ENCODE measurements at regions not wholly inside any gene's neighbourhood (a gene's known extent, or its start where the extent isn't known, plus 50 kb on each side); places are given as distances from the start of the nearest gene placed in this dataset.
"Not testable (repeated sequence)": the region's sequence is repeated elsewhere in the genome, so short reads cannot be mapped to it uniquely, and the experiment has no call there.

DNA sequence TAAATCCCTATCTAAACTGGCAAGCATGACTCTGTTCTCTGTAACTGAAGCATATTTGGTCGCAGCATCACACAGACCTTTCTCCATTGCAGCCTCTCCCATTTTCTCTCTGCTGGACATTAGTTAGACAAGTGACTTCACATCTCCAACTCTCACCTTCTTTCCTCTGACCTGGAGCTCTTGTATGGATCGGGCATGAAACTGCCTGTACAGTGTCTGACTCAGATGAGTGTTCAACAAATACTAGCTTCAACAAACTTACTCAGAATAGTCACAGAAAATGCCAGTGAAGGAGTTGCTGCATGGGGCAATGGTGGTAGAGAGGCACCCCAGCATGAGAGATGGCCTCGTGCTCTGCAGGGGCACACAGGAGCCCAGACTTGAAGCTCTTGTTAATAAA is 104.7 kb upstream of the COPS8 start:
- DNase-seq: no peak

GRCh38 chr2:236981701-236982485 is 103.8 kb upstream of the COPS8 start:
- DNase-seq: no peak

DNA sequence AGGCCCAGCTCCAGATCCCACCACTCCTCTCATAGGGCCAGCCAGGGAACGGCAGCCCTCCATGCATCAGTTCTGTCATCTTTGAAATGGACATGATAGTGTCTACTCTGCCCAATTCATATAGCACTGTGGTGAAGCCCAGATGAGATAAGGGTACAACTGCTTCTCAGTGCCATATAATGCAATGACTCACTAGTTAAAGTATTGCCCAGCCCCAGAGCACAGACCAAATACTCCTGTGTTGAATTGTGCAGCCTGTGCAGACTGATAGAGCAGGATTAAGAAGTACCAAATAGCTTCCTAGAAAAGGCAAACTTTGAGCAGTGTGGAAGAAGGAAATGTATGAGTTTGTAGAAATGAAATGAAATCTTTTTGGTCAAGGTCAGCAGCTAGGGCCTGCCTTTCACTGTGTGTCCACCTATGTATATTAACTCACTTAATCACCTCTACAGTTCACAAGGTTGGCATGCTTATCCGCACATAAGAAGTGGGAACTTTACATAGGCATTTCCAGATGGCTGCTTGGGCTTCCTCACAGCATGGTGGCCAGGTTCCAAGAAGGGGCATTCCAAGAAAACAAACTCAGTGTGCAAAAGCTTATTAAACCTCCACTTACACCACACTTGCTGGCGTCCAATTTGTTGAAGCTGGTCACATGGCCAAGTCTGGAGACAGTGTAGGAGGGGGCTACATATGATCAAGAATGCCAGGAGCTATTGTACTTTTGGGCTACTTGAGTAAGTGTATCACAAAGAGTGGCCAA is 102.8 kb upstream of the COPS8 start:
- DNase-seq: no peak

DNA sequence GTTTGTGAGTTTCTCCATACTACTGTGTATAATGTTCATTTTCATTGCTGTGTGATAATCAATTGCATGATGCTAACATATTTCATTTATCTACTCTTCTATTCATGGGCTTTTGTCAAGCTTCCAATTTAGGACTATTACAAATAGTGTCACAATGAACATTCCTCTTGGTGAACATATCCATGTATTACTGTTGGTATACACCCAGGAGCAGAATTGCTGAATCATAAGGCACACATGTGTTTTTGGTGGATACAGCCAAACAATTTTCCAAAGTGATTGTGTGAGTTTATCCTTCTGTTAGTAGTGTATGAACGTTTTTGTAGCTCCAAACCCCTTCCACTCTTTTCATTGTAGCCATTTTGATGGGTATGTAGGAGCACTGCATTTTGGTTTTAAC is 101.6 kb upstream of the COPS8 start:
- DNase-seq: no peak

DNA sequence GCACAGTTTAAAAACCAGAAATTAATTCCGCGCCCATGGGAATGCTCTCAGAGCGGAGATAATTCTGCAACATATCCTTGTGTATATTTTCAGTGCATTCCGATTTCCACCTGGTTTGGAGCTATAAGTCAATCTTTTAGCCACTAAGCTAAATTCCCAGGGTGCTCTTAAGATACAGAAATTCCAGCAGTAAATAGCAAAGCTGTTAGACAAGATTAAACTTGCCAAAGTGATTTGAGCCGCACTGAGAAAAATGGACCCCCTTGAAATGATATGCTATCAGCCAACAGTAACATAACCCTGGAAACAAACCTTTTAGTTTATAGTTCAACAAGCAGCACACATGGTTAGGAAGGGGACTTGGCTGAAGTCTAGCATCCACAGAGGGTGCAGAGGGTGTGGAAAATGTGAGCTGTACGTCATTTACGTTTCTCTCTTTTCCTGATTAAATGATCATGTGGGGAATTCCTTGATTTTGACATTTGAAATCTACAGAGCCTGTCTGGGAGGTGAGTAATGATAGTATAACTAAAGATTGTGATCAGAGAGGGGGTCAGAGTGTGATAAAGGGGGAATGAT is 99.8 kb upstream of the COPS8 start:
- DNase-seq: no peak

DNA sequence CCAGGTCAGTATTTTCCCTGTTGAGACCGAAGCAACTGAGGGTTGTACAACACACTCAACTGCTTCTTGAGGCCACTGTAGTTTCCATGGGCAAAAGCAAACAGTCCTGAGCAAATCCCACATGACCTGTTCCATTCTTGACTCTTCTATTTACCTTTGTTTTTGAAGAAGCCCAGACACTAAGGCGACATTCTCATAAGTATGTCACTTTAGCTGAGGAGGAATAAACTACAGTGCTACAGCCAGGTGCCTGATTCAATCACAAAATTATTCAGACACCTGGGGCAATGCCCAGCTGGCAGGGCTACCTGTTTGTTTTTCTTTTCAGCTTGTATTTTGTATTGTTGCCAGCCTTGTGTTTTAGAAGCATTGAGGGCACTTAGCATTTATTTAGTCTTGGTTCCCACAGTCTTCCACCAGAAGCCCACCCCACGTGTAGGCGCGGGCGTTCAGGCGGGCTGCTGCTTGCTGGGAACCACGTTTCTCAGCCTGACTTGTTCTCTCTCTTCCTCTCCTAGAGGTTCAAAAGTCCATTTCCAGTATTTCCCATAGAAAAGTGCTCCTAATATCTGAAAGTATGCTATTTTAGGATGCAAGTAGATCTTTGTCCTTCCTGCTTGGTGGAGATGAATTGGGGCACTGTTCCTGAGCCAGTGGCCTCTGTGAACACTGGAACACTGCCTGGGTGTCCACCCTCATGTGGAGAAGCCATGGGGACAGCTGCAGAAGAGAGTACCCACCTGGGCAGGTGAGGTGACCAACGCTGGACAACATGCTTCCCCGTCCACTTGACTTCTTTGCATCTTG is 99.0 kb upstream of the COPS8 start:
- DNase-seq: no peak

DNA sequence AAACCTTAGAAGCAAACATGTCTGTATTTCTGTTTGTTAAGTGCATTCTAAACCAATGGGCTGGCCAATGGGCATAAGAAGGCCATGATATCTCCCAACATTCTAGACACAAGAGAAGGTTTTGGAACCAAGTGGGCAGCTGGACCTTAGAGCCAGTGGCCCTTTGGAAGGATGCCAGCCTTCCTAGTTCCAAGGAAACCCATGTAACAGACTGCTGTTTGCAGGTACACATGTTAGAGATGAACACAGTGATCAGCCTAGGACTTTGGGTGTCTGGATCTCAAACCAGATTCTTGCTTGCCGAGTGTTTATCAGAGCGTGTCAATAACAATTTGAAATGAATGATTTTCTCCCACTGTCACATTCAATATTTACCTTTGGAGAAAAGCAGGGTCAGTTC is 97.5 kb upstream of the COPS8 start:
- no peak for DNase-seq

DNA sequence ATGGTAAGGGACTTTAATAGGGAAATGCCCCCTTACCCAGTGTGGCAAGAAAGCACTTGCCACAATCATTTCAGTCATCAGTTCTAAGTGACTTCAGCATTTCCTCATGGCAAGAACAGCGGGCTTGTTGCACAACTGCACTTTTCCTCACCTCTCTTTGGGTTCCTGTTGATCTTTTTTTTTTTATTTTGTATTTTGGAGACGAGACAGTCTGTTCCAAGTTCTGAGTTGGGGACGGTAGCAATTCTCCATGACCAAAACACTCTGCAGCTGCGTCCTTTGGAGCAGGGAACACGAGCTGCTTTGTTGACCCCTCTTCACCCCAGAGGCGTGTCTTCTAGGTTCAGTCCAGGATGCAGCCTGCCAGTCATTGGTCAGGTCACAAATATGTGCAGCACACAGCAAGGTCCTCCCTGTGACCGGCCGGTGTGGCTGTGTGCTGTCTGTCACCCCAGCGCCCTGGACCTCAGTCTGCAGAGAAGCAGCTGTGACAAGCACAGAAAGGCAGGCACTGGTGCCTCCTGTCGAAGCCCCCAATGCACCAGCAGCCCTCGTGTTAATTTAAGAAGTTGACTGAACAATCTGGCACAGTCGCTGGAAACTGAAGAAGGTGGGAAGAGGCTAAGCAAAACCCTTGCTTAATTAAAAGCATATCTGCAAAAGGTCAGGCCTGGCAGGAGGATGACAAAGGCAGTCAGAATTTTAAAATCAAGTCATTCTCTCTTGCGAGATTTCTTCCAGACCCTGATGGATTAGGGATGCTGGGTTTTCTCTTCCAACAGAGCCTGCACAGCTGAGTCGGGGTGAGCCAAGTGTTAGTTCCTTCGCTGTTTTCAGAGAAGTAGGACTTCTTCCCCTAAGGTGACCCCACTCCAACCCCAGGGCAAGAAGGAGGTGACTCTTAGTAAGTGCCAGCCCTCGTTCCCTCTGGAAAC is 96.7 kb upstream of the COPS8 start:
- no peak for DNase-seq

DNA sequence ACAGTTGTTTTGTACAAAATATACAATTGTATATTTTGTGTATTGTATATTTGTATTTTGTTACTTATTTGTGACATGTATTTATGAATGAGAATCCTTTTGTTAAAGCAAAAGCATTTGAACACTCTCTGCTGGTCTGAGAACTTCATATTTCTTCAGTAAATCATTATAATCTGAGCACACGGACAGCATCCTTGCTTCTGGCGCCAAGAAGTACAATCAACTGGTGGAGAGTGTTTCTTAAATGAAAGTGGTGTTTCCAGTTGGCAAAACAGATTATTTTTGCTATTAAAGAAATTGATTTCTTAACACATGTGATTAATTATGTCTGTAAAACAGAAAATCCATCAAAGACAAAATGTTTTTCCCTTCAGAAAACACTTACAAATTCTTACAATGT is 95.1 kb upstream of the COPS8 start:
- DNase-seq: no peak

DNA sequence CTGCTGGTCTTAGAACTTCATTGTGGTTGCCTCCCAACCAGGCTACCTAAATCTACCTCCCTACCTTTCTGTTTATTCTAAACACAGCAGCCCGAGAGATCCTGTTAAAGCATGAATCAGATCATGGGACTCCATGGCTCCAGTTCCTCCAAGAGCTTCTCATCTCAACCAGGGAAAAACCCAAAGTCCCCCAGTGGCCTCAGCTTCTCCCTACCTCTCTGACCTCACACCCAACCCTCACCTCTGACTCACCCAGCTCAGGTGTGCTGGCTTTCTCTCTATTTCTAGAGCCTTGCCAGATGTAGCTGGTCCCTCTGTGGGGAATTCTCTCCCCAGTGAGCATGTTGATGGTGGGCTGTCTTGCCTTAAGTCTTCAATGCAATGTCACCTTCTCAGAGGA is 93.8 kb upstream of the COPS8 start:
- no peak for DNase-seq

DNA sequence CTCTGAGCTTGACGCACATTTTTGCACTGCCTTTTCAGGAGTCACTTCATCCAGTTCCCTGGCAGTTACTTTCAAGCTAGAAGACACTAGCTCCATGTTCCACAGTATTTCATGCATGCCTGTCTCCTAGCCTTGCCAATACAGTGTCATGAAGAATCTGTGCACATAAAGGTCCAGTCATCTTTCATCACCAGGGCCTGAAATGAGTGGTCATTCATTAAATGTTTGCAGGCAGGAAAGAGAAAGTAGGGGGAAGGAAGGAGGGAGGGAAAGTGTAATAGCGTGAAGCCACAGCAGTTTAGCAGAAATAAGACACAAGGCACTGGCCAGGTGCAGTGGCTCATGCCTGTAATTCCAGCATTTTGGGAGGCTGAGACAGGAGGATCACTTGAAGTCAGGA is 92.4 kb upstream of the COPS8 start:
- no peak for DNase-seq

DNA sequence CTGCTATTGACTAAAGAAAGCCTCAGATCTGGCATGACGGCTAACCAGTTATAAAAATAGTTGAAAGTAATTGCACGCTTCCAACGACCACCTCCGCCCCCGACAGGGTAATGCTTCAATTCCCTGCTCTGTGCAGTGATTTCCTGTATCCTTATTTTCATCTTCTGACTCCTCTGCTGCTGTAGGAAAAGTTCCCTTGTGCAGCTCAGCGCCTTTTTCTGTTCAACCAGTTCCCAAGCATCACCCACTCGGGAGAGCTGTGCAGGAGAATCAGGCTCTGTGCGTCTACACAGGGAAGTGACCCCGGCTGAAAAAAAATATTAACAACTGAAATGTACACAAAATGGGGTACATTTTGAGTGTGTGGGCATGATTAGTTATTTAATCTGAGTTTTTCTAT is 91.3 kb upstream of the COPS8 start:
- no peak for DNase-seq

DNA sequence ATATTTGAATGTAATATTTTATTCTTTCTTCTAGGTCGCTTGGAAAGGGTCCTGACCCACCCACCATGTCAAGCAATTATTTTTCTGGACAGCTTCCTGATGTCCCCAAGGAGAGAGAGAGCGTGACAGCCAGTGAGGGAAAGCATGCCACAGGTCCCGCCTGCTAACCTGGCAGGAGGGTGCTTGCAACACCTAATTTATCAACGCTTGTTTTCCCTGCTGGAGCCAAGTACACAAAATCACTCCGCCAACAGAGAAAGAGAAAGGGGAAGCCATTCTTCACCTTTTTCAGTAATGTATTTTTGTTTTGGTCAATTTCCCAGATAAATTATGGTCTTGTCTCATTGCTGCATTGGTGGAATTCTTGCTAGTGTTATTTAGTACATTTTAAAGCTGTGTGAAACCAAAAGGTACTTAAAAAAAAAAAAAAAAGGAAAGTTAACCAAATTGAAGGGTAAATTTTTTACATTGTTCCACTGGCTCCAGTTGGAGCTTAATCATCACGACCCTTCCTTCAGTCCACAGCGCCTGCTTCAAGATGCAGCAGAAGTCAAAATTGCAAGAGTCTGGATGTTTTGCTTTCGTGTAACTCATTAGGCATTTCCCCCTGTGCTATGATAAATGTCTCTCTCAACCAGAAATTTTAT is 88.5 kb upstream of the COPS8 start:
- no peak for DNase-seq

DNA sequence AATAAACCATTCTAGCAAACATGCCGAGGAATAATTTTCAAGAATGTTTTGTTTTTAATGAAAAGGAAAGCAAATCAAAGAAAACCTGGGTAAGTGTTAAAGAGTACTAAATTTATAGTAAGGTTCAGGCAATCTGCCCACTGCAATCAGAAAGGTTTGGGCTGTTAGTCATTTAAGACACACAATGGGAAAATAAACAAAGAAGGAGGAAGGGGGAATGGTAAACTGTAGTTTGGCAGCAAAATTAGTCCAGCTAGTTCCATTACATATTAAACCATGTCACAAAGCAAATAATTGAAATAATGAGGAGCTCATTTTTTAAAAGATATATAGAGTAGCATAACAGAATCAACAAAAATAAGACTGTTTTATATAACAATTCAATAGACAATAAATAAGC is 87.5 kb upstream of the COPS8 start:
- no peak for DNase-seq

GRCh38 chr2:236998758-236999157 is 86.9 kb upstream of the COPS8 start:
- DNase-seq: no peak

DNA sequence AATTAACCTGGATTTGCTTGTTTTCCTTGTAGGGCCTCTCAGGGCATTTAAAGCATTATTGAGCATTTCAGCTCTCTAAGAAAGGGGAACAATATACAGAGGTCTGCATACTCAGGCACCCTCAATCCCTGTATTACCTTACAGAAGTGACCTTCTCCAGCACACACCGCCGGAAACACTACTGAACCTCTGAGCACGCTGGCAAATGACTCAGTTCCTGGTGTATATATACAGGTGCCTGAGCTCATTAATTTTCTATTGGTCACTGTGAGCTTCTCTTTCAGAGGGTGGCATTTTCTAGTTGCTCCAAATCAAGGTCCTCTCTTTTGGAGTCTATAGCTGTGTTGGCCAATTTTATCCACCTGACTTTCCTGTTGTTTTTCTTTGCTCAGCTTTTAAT is 85.2 kb upstream of the COPS8 start:
- DNase-seq: no peak

GRCh38 chr2:237005341-237005740 is 80.3 kb upstream of the COPS8 start:
- DNase-seq: not testable (repeated sequence)

- no peak for DNase-seq
Observed at GRCh38 chr2:237011206-237011795, 74.4 kb upstream of the COPS8 start.

DNA sequence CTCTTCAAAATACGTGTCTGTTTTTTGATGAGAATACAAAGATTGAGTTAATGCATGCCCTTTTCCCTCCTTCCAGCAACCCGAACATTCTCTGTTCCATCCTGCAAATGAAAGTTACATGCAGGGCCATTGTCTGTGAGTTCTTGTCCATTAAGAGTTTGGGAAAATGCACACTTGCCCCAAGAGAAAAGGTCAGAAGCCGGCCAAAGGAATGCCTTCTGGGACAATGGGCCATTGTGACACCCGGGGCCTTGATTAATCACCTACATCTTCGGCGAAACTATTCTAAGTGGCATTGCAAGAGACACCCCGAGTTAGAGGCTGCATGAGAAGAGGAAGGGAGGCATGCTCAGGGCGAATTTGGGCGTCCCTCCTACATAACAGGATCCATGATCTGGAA is 73.7 kb upstream of the COPS8 start:
- DNase-seq: no peak

- DNase-seq: no peak
Observed at GRCh38 chr2:237012577-237013267, 73.0 kb upstream of the COPS8 start.

Measured in CD4-positive, alpha-beta T cell treated with Interleukin-21 for 1 hour (primary cell).